Heart left ventricle (tissue), 16 donors: ENCODE measurements at regions not wholly inside any gene's neighbourhood (a gene's known extent, or its start where the extent isn't known, plus 50 kb on each side); places are given as distances from the start of the nearest gene placed in this dataset.

Experiments
- ATAC-seq, 4 donors: fragments of 200-7000 bp; cut with Tn5 transposase; one replicate each; pipeline ENCODE4 v1.9.1; 2020 to 2022; ENCODE audit warnings: moderate library complexity in 4 of 4, mild to moderate bottlenecking in 3 of 4, moderate number of reproducible peaks in 1 of 4
- DNase-seq, 5 donors: peaks; one replicate each; pipeline ENCODE4 v3.0.0-alpha.2; 2020
- H3K27ac ChIP-seq, 12 donors: fragments of 200-600 bp; sonication (generic) in 4 of 12; one replicate each; pipeline versions ENCODE4 v1.5.0 to v1.8.0; 2016 to 2022; ENCODE audit warnings: mild to moderate bottlenecking in 2 of 12
- H3K27me3 ChIP-seq, 9 donors: fragments of 200-600 bp; sonication (generic) in 2 of 9; one replicate each; pipeline versions ENCODE4 v1.5.1 to v1.8.0; 2016 to 2022; ENCODE audit warnings: mild to moderate bottlenecking in 3 of 9
- H3K36me3 ChIP-seq, 9 donors: fragments of 200-600 bp; sonication (generic) in 2 of 9; one replicate each; pipeline versions ENCODE4 v1.5.0 to v1.8.0; 2018 to 2022; ENCODE audit warnings: mild to moderate bottlenecking in 2 of 9
- H3K4me1 ChIP-seq, 12 donors: fragments of 200-600 bp; sonication (generic) in 4 of 12; one replicate each; pipeline versions ENCODE4 v1.5.0 to v1.8.0; 2016 to 2022; ENCODE audit warnings: mild to moderate bottlenecking in 3 of 12
- H3K4me3 ChIP-seq, 12 donors: fragments of 200-600 bp; sonication (generic) in 4 of 12; one replicate each; pipeline versions ENCODE4 v1.5.0 to v1.8.0; 2017 to 2022; ENCODE audit warnings: mild to moderate bottlenecking in 9 of 12, moderate library complexity in 4 of 12
- H3K9me3 ChIP-seq, 12 donors: fragments of 200-600 bp; sonication (generic) in 4 of 12; one replicate each; pipeline versions ENCODE4 v1.5.0 to v1.8.0; 2016 to 2022; ENCODE audit warnings: mild to moderate bottlenecking in 1 of 12
- CTCF ChIP-seq, 12 donors: fragments of 200-600 bp; sonication (generic) in 4 of 12; IDR thresholded peaks; one replicate each; pipeline versions ENCODE4 v1.5.0 to v1.8.0; 2018 to 2022; ENCODE audit warnings: antibody characterized with exemption in 12 of 12, mild to moderate bottlenecking in 5 of 12
- POLR2A ChIP-seq, 2 donors: fragments of 450-650 bp; IDR thresholded peaks; one replicate each; pipeline ENCODE4 v1.6.1; 2017; ENCODE audit warnings: antibody characterized with exemption in 2 of 2, mild to moderate bottlenecking in 2 of 2, moderate library complexity in 2 of 2
- WGBS, 4 donors: extraction: QIAGEN DNeasy Blood & Tissue Kit in 2 of 4; methylation state at CpG; one replicate each; pipeline versions ENCODE4 v1.1.5 to v1.1.7; 2013 to 2018; 5-methylcytosine and 5-hydroxymethylcytosine counted together
- intact Hi-C, 10 donors: fragments of 100-400 bp; cut with DNase I; formaldehyde crosslinking; loops; one replicate each; pipeline versions ENCODE4 v1.11.1 to v1.14.2; 2022
- donor health status: ischemic (EF 13 %, LVEDD 7.1; RV severe dilation, severe dysfunction).
- donor health status: healthy with polysubstance abuse.
- donor health status: DM: no; HTN: yes; CAD: no.
- donor health status: DM: no; HTN: no; CAD: no.
- donor health status: ischemic (EF 25% LVEDD 6.9; RV normal size, moderate dysfunction).
- donor health status: ischemic (EF 25% LVEDD 5.7; RV mildly dilated, moderate dysfunction).
- donor health status: healthy.
- donor health status: DM: yes; HTN: yes; CAD: no.
- donor health status: ischemic (EF 35%, LVEDD 5.7; RV mildly dilated, moderate dysfunction).
- donor health status: nonischemic (EF 11% LVEDD 7.7; RV severe dilation, severe dysfunction).
- donor health status: DM: yes; HTN: yes; CAD: no.
- donor health status: PGD.
- donor health status: ischemic (EF 29% LVEDD 5.4; RV normal size, mild dysfunction).
- donor health status: nonischemic (EF 23%, LVEDD 6.1; RV moderate dilation, normal function).

- no peak overlapping the region for H3K4me3 ChIP-seq
- no peaks in the 10 kb centered on the region for H3K36me3 ChIP-seq
- intact Hi-C loops = loop anchor here in 1 of 10 donors (10.0 kb wide), 1 partner anchor 63 kb away; no protein-coding TSS in a partner anchor
- no peaks in the 10 kb centered on the region for H3K27me3 ChIP-seq
- no peaks in the 10 kb centered on the region for H3K9me3 ChIP-seq
- H3K27ac ChIP-seq = no peak overlapping the region
- peaks cover 0 to 20% (median 0%) of the 10 kb centered on the region in 12 donors for H3K4me1 ChIP-seq
- DNase-seq (no peak), ATAC-seq (peak in 2 of 4 donors; percentile 41 to 48)
- TF ChIP-seq CTCF (IDR thresholded peaks at IDR 0.05) (no peak), POLR2A (IDR thresholded peaks at IDR 0.05) (no peak)
- WGBS, 4 donors = 40 to 56% (median 55%) methylated on average over 4 of the region's 4 CpGs
Measured at GRCh38 chr15:92291900-92292299, 101.8 kb upstream of the ST8SIA2 start.

DNA sequence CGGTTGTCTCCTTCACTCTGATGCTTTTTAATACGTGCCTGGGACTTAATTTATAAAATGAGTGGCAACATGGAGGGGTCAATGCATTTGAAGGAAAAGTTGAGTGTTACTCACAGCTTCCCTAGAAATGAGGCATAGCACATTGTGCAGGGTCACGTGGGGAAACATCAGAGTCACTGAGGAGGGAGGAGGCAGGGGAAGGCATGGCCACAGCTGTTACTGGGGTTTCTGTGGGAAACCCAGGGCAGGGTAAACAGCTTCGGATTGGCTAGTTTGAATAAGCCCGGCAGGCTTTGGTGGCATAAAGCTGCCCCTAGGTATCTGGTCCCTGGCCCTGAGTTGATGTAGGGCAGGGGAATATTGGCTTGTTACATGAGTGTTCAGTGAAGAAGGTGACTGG is 98.9 kb upstream of the ST8SIA2 start:
- 53 to 70% (median 65%) methylated on average over 5 of the region's 5 CpGs for WGBS, 4 donors
- Histone ChIP-seq H3K27ac (no peak overlapping the region), H3K4me1 (peaks cover 0 to 20% (median 0%) of the 10 kb centered on the region in 12 donors), H3K4me3 (no peak overlapping the region), H3K36me3 (no peaks in the 10 kb centered on the region), H3K9me3 (no peaks in the 10 kb centered on the region), H3K27me3 (no peaks in the 10 kb centered on the region)
- DNase-seq (no peak), ATAC-seq (no peak)
- intact Hi-C loops = loop anchor here in 1 of 10 donors (10.0 kb wide), 1 partner anchor 60 kb away; no protein-coding TSS in a partner anchor
- TF ChIP-seq CTCF (IDR thresholded peaks at IDR 0.05) (no peak), POLR2A (IDR thresholded peaks at IDR 0.05) (no peak)

- intact Hi-C loops = no loop called here
- 10 to 29% (median 20%) methylated on average over 6 to 12 of the region's 12 CpGs for WGBS, 4 donors
- DNase-seq (no peak), ATAC-seq (no peak)
- peaks cover 0 to 10% (median 0%) of the 10 kb centered on the region in 9 donors for H3K27me3 ChIP-seq
- no peak overlapping the region for H3K27ac ChIP-seq
- TF ChIP-seq CTCF (IDR thresholded peaks at IDR 0.05) = no peak
- no peak for TF ChIP-seq POLR2A (IDR thresholded peaks at IDR 0.05)
- peak overlapping the region in 3 of 12 donors; percentile 4 to 22 (median 6) for H3K4me3 ChIP-seq
- H3K36me3 ChIP-seq = no peaks in the 10 kb centered on the region
- peaks cover 0 to 8% (median 0%) of the 10 kb centered on the region in 12 donors for H3K4me1 ChIP-seq
- H3K9me3 ChIP-seq = peaks cover 0 to 4% (median 0%) of the 10 kb centered on the region in 12 donors
Measured at GRCh38 chr15:92304223-92304975, 89.3 kb upstream of the ST8SIA2 start.

- ATAC-seq (no peak), DNase-seq (no peak)
- Histone ChIP-seq H3K4me1 (peaks cover 0 to 8% (median 0%) of the 10 kb centered on the region in 12 donors), H3K36me3 (no peaks in the 10 kb centered on the region), H3K27me3 (peaks cover 0 to 10% (median 0%) of the 10 kb centered on the region in 9 donors), H3K27ac (no peak overlapping the region), H3K4me3 (no peak overlapping the region), H3K9me3 (peaks cover 0 to 4% (median 0%) of the 10 kb centered on the region in 12 donors)
- intact Hi-C loops = no loop called here
- WGBS, 4 donors = 56 to 76% (median 73%) methylated on average over 2 of the region's 2 CpGs
- no peak for TF ChIP-seq POLR2A (IDR thresholded peaks at IDR 0.05)
- TF ChIP-seq CTCF (IDR thresholded peaks at IDR 0.05) = no peak
Measured at GRCh38 chr15:92305343-92305742, 88.3 kb upstream of the ST8SIA2 start.
